ENCODE measurements at regions not wholly inside any gene's neighbourhood (a gene's known extent, or its start where the extent isn't known, plus 50 kb on each side); places are given as distances from the start of the nearest gene placed in this dataset.

DNA sequence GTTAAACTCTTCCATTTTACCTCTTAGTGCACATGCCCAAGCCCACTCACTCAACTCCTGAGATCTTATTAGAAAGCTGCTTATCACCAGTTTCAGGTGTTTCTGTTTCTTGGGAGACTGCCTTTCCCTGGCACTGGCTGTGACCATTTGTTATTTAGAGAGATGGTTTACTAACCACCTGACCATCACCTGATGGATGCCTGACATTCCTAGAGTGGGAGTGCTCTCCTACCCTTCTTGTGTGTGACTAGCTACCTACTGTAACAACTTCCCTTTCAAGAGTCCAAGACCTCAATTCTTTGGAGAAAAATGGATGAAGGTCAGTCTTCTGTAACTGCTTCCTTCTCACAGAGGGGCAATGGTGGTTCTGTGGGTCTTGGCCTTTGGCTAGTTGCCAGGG is 755.2 kb upstream of the ADAMTS5 start:
- Histone ChIP-seq H2AFZ (ENCODE audit: low read depth, low read length) (no peak overlapping the region), H3K4me3 (replicated peaks in 1 of 3; ENCODE audit: insufficient read depth in 1 of 3, low read depth in 1 of 3, low read length in 3 of 3) (no peak overlapping the region), H3K9me1 (replicated peaks; ENCODE audit: control insufficient read depth, extremely low read depth, insufficient read depth, low read length) (no peaks in the 10 kb centered on the region), H3K4me2 (ENCODE audit: insufficient read depth, low read length) (no peak overlapping the region), H3K4me1 (ENCODE audit: control insufficient read depth, extremely low read depth, insufficient read depth, low read length) (no peaks in the 10 kb centered on the region), H3K9me3 (replicated peaks; ENCODE audit: control insufficient read depth, insufficient read depth, low read length) (no peaks in the 10 kb centered on the region), H4K20me1 (replicated peaks; ENCODE audit: control insufficient read depth, extremely low read depth, insufficient read depth, low read length) (no peaks in the 10 kb centered on the region), H3K9ac (replicated peaks; ENCODE audit: extremely low read depth, insufficient read depth, low read length) (no peak overlapping the region), H3K36me3 (ENCODE audit: control insufficient read depth in 2 of 2, extremely low read depth in 1 of 2, insufficient read depth in 2 of 2, low read length in 2 of 2) (no peaks in the 10 kb centered on the region), H3K27ac (ENCODE audit: insufficient read depth, low read depth, low read length) (no peak overlapping the region), H3K79me2 (ENCODE audit: control insufficient read depth, insufficient read depth, low read length) (no peaks in the 10 kb centered on the region), H3K27me3 (ENCODE audit: control insufficient read depth in 2 of 2, insufficient read depth in 2 of 2, low read length in 2 of 2) (peaks cover 0 to 1% of the 10 kb centered on the region in 2 experiments)
- dilution Hi-C loops (cut with MboI; ENCODE audit: extremely low pct_ligation_motif_present, low sequenced_read_pairs) (no loop called here), intact Hi-C loops (cut with micrococcal nuclease) (no loop called here)
- ChIA-PET CTCF (no interaction called here), POLR2A (no interaction called here)
- BruUV-seq (replicated peaks), result no TSS peak
- no peak for DNase-seq (ENCODE audit: low read depth, low spot score)
- TF ChIP-seq FOS (IDR thresholded peaks at IDR 0.05; ENCODE audit: borderline replicate concordance, insufficient read depth, low read length) (no peak), GATA2 (IDR thresholded peaks at IDR 0.05; ENCODE audit: insufficient read depth, insufficient read length, low read depth, low read length) (no peak), MYC (IDR thresholded peaks at IDR 0.05; ENCODE audit: low read depth, low read length) (no peak), JUN (IDR thresholded peaks at IDR 0.05; ENCODE audit: borderline replicate concordance, insufficient read depth, insufficient read length, low read depth) (no peak), POLR2AphosphoS5 (IDR thresholded peaks at IDR 0.05; ENCODE audit: insufficient read depth, low read depth, low read length) (no peak), EZH2 (IDR thresholded peaks at IDR 0.05; ENCODE audit: borderline replicate concordance, low read depth, low read length, severe bottlenecking) (no peak), POLR2A (IDR thresholded peaks at IDR 0.05; ENCODE audit: low read depth, low read length) (no peak)
- TF ChIP-seq, protein P1, sequence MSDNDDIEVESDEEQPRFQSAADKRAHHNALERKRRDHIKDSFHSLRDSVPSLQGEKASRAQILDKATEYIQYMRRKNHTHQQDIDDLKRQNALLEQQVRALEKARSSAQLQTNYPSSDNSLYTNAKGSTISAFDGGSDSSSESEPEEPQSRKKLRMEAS (IDR thresholded peaks at IDR 0.05; ENCODE audit: insufficient read depth, insufficient read length), result no peak
- TF ChIP-seq, protein P2, sequence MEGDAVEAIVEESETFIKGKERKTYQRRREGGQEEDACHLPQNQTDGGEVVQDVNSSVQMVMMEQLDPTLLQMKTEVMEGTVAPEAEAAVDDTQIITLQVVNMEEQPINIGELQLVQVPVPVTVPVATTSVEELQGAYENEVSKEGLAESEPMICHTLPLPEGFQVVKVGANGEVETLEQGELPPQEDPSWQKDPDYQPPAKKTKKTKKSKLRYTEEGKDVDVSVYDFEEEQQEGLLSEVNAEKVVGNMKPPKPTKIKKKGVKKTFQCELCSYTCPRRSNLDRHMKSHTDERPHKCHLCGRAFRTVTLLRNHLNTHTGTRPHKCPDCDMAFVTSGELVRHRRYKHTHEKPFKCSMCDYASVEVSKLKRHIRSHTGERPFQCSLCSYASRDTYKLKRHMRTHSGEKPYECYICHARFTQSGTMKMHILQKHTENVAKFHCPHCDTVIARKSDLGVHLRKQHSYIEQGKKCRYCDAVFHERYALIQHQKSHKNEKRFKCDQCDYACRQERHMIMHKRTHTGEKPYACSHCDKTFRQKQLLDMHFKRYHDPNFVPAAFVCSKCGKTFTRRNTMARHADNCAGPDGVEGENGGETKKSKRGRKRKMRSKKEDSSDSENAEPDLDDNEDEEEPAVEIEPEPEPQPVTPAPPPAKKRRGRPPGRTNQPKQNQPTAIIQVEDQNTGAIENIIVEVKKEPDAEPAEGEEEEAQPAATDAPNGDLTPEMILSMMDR (IDR thresholded peaks at IDR 0.05; ENCODE audit: extremely low read depth in 1 of 2, insufficient read depth in 1 of 2, low read depth in 1 of 2, low read length in 2 of 2), result no peak
- no peak for FAIRE-seq
